ENCODE measurements at regions not wholly inside any gene's neighbourhood (a gene's known extent, or its start where the extent isn't known, plus 50 kb on each side); places are given as distances from the start of the nearest gene placed in this dataset.

- no peak for FAIRE-seq
- WGBS (ENCODE audit: insufficient coverage, low coverage, missing lambda C conversion rate): 0% methylated on average over 4 of the region's 4 CpGs
- no peaks in the 10 kb centered on the region for H4K20me1 ChIP-seq (replicated peaks; ENCODE audit: control insufficient read depth, insufficient read depth, low read length)
- no peaks in the 10 kb centered on the region for H3K36me3 ChIP-seq (ENCODE audit: control insufficient read depth, insufficient read depth, low read length)
- H3K4me1 ChIP-seq (replicated peaks in 1 of 2; ENCODE audit: control insufficient read depth in 2 of 2, insufficient read depth in 2 of 2, low read length in 2 of 2): no peaks in the 10 kb centered on the region
- no peak overlapping the region for H3K4me2 ChIP-seq (ENCODE audit: insufficient read depth, low read length)
- intact Hi-C loops (cut with micrococcal nuclease): no loop called here
- ChIA-PET CTCF (ENCODE audit: low intra/inter-chr PET ratio) (no interaction called here), POLR2A (no interaction called here)
- no peaks in the 10 kb centered on the region for H3K27me3 ChIP-seq (ENCODE audit: control insufficient read depth in 2 of 2, insufficient read depth in 2 of 2, low read length in 2 of 2)
- no peak overlapping the region for H2AFZ ChIP-seq (ENCODE audit: low read depth, low read length)
- BruUV-seq (replicated peaks): no TSS peak
- H3K9me1 ChIP-seq (ENCODE audit: control insufficient read depth, insufficient read depth, low read length): no peaks in the 10 kb centered on the region
- no peak overlapping the region for H3K4me3 ChIP-seq
- H3K9ac ChIP-seq (ENCODE audit: insufficient read depth in 1 of 2, low read depth in 2 of 2, low read length in 2 of 2): no peak overlapping the region
- in situ Hi-C loops (cut with MboI): no loop called here
- no peaks in the 10 kb centered on the region for H3K9me3 ChIP-seq (replicated peaks; ENCODE audit: control insufficient read depth, insufficient read depth, low read depth, low read length)
- no peak overlapping the region for H3K27ac ChIP-seq (ENCODE audit: extremely low read depth, low read depth, low read length)
- no peaks in the 10 kb centered on the region for H3K79me2 ChIP-seq (ENCODE audit: control insufficient read depth, insufficient read depth, low read length)
- no peak for DNase-seq (ENCODE audit: extremely low read depth in 1 of 4, low spot score in 3 of 4)
- no peak for ATAC-seq
- no peak for TF ChIP-seq TCFL5 (CRISPR knock-in tag; conservative IDR thresholded peaks at IDR 0.05)
- no peak for TF ChIP-seq RBBP5 (IDR thresholded peaks at IDR 0.05; ENCODE audit: borderline replicate concordance, insufficient read depth, low read length, poor library complexity, severe bottlenecking)
- no peak for TF ChIP-seq ELF4 (CRISPR knock-in tag; IDR thresholded peaks at IDR 0.05)
- TF ChIP-seq ZNF699 (CRISPR knock-in tag; IDR thresholded peaks at IDR 0.05; ENCODE audit: insufficient replicate concordance): no peak
- TF ChIP-seq SIX5 (IDR thresholded peaks at IDR 0.05; ENCODE audit: borderline replicate concordance in 1 of 2, insufficient read depth in 1 of 2, low read depth in 1 of 2, low read length in 2 of 2): no peak
- no peak for TF ChIP-seq ARID3A (IDR thresholded peaks at IDR 0.05; ENCODE audit: borderline replicate concordance, low read depth, low read length)
- no peak for TF ChIP-seq TRIM28 (IDR thresholded peaks at IDR 0.05)
- TF ChIP-seq ZBTB5 (IDR thresholded peaks at IDR 0.05): no peak
- TF ChIP-seq STAT5A (IDR thresholded peaks at IDR 0.05; ENCODE audit: borderline replicate concordance, low read length): no peak
- no peak for TF ChIP-seq HMBOX1 (IDR thresholded peaks at IDR 0.05)
- no peak for TF ChIP-seq TOE1 (IDR thresholded peaks at IDR 0.05; ENCODE audit: borderline replicate concordance)
- TF ChIP-seq TOE1 (CRISPR knock-in tag; IDR thresholded peaks at IDR 0.05; ENCODE audit: borderline replicate concordance, low read depth): no peak
- TF ChIP-seq ESRRA (IDR thresholded peaks at IDR 0.05; ENCODE audit: borderline replicate concordance, low read depth): no peak
- no peak for TF ChIP-seq CEBPG (CRISPR knock-in tag; IDR thresholded peaks at IDR 0.05)
- TF ChIP-seq CEBPG (tag; conservative IDR thresholded peaks at IDR 0.05 in 1 of 2, IDR thresholded peaks at IDR 0.05 in 1 of 2): no peak
- TF ChIP-seq FIP1L1 (IDR thresholded peaks at IDR 0.05; ENCODE audit: low read depth, low read length, poor library complexity, severe bottlenecking): no peak
- TF ChIP-seq HOXB6 (CRISPR knock-in tag; IDR thresholded peaks at IDR 0.05; ENCODE audit: borderline replicate concordance): no peak
- no peak for TF ChIP-seq ATF7 (IDR thresholded peaks at IDR 0.05)
- TF ChIP-seq SLC30A9 (CRISPR knock-in tag; IDR thresholded peaks at IDR 0.05): no peak
These were observed 51.7 kb upstream of the TBX5 start for GRCh38 chr12:114457620-114458019.

Data from K562 (cell line).